OCI-LY1 (cell line): ENCODE measurements at regions not wholly inside any gene's neighbourhood (a gene's known extent, or its start where the extent isn't known, plus 50 kb on each side); places are given as distances from the start of the nearest gene placed in this dataset.

ENCODE experiments used
- H2AFZ ChIP-seq: fragments of 200-600 bp; sonication (generic), shearing (Covaris generic); 2 replicates; pipeline ENCODE4 v1.6.0; 2014; ENCODE audit warnings: antibody characterized with exemption, mild to moderate bottlenecking, low read length
- H3F3A ChIP-seq: fragments of 200-600 bp; sonication (generic), shearing (Covaris generic); 2 replicates; pipeline ENCODE4 v1.6.0; 2014; ENCODE audit warnings: mild to moderate bottlenecking, antibody characterized with exemption, low read length, moderate library complexity; ENCODE audit not compliant: insufficient read depth
- H3K27ac ChIP-seq: fragments of 200-600 bp; sonication (generic); 2 replicates; pipeline ENCODE4 v1.5.1; 2014; ENCODE audit warnings: low read length, mixed run types, mild to moderate bottlenecking, low read depth; ENCODE audit not compliant: poor library complexity, severe bottlenecking
- H3K27me3 ChIP-seq: fragments of 200-600 bp; sonication (generic); 2 replicates; pipeline ENCODE4 v1.6.0; 2014; ENCODE audit warnings: antibody characterized with exemption, mild to moderate bottlenecking, low read length, moderate library complexity; ENCODE audit not compliant: insufficient read depth
- H3K36me3 ChIP-seq: fragments of 200-600 bp; sonication (generic); 2 replicates; pipeline ENCODE4 v1.6.1; 2014; ENCODE audit warnings: mild to moderate bottlenecking, antibody characterized with exemption, low read length, moderate library complexity, mixed read lengths; ENCODE audit not compliant: insufficient read depth
- H3K4me1 ChIP-seq: fragments of 200-600 bp; sonication (generic); 2 replicates; pipeline ENCODE4 v1.5.1; 2014; ENCODE audit warnings: mild to moderate bottlenecking, low read length, moderate library complexity; ENCODE audit not compliant: insufficient read depth, severe bottlenecking
- H3K4me2 ChIP-seq: fragments of 200-600 bp; sonication (generic), shearing (Covaris generic); 2 replicates; pipeline ENCODE4 v1.6.1; 2014; ENCODE audit warnings: low read length
- H3K4me3 ChIP-seq: fragments of 200-600 bp; sonication (generic); 2 replicates; pipeline ENCODE4 v1.5.1; 2014; ENCODE audit warnings: low read length, low read depth, mild to moderate bottlenecking, mixed read lengths; ENCODE audit not compliant: poor library complexity, severe bottlenecking
- H3K79me2 ChIP-seq: fragments of 200-600 bp; shearing (Covaris generic); 2 replicates; pipeline ENCODE4 v1.6.1; 2016; ENCODE audit warnings: mixed run types, low read length, mixed read lengths; ENCODE audit not compliant: insufficient read depth
- H3K9ac ChIP-seq: fragments of 200-600 bp; sonication (generic), shearing (Covaris generic); 2 replicates; pipeline ENCODE4 v1.6.1; 2014; ENCODE audit warnings: mild to moderate bottlenecking, low read length, mixed read lengths
- H3K9me2 ChIP-seq: fragments of 200-600 bp; sonication (generic), shearing (Covaris generic); 2 replicates; pipeline ENCODE4 v1.6.1; 2014; ENCODE audit warnings: low read depth, mild to moderate bottlenecking, low read length, mixed read lengths
- H3K9me3 ChIP-seq: fragments of 200-600 bp; shearing (Covaris generic); 2 replicates; pipeline ENCODE4 v1.6.1; 2014; ENCODE audit warnings: low read length, mixed read lengths
- H4K20me1 ChIP-seq: fragments of 200-600 bp; sonication (generic), shearing (Covaris generic); 2 replicates; pipeline ENCODE4 v1.6.0; 2016; ENCODE audit warnings: mild to moderate bottlenecking, low read length; ENCODE audit not compliant: insufficient read depth
- EZH2 ChIP-seq: fragments of 200-600 bp; sonication (generic), shearing (Covaris generic); IDR thresholded peaks from 2 replicates; pipeline ENCODE4 v1.8.0; 2017; ENCODE audit warnings: borderline replicate concordance, mixed run types, mild to moderate bottlenecking, antibody characterized with exemption, low read length, moderate library complexity, mixed read lengths
- TF ChIP-seq, protein P1 (sequence below): fragments of 200-600 bp; sonication (generic), shearing (Covaris generic); IDR thresholded peaks from 2 replicates; pipeline ENCODE4 v1.5.1; 2017; ENCODE audit warnings: mild to moderate bottlenecking, antibody characterized with exemption, low read length, moderate library complexity, mixed read lengths

DNA sequence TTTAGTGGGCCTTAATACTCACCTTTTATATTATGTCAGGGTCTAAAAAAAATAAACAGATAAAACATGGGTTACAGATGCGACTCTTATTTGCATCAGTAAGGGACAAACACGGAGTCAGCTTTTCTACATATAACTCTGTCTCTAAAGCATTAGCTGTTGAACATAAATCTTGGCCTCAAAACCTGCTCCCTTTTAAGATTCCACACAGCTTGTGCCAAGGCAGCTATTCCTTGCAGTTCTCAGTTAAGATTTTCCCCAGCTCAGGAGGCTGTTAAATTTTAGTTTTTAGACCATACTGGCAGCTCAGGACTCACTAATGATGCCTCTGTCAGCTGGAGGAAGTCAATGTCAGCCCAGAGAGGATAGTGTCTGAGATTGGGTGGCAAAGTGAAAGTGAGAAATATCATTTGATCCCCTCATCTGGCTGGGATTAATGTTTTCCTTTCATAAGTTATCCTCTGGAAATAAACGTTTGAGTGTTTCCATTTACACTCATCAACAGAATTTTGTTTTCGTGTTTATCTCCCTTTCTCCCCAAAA is 287.5 kb downstream of the ELAVL2 start:
- no peaks in the 10 kb centered on the region for H4K20me1 ChIP-seq
- H3K9me3 ChIP-seq: no peaks in the 10 kb centered on the region
- no peak overlapping the region for H3K27ac ChIP-seq
- no peak overlapping the region for H3K4me3 ChIP-seq
- no peaks in the 10 kb centered on the region for H3K36me3 ChIP-seq
- H3K4me1 ChIP-seq: no peaks in the 10 kb centered on the region
- H3K79me2 ChIP-seq: no peaks in the 10 kb centered on the region
- no peak overlapping the region for H3K4me2 ChIP-seq
- H2AFZ ChIP-seq: no peak overlapping the region
- H3F3A ChIP-seq: no peaks in the 10 kb centered on the region
- H3K9ac ChIP-seq: no peak overlapping the region
- no peaks in the 10 kb centered on the region for H3K27me3 ChIP-seq
- TF ChIP-seq, protein P1, sequence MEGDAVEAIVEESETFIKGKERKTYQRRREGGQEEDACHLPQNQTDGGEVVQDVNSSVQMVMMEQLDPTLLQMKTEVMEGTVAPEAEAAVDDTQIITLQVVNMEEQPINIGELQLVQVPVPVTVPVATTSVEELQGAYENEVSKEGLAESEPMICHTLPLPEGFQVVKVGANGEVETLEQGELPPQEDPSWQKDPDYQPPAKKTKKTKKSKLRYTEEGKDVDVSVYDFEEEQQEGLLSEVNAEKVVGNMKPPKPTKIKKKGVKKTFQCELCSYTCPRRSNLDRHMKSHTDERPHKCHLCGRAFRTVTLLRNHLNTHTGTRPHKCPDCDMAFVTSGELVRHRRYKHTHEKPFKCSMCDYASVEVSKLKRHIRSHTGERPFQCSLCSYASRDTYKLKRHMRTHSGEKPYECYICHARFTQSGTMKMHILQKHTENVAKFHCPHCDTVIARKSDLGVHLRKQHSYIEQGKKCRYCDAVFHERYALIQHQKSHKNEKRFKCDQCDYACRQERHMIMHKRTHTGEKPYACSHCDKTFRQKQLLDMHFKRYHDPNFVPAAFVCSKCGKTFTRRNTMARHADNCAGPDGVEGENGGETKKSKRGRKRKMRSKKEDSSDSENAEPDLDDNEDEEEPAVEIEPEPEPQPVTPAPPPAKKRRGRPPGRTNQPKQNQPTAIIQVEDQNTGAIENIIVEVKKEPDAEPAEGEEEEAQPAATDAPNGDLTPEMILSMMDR: no peak
- TF ChIP-seq EZH2: no peak
- no peaks in the 10 kb centered on the region for H3K9me2 ChIP-seq

DNA sequence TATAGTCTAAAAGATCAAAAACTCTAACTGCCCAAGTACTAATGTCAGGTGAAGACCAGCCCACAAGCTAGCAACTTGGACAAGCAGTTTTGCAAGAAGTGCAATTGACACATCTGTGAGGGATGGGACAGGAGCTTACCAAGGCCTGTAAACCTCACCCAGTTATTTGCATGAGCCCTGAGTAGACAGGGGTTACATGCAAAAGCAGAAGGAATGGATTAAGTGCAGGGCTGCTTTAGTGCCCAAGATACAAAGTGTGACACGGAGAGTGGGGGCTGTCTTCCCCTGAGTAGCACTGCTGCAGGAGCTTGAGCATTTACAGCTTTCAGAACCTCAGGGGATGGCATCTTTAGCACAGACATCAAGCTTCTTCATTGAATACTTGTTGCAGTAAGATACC is 286.7 kb downstream of the ELAVL2 start:
- H3K4me2 ChIP-seq: no peak overlapping the region

GRCh38 chr9:23541976-23542375 is 284.1 kb downstream of the ELAVL2 start:
- H3K36me3 ChIP-seq: no peaks in the 10 kb centered on the region
- H3K4me2 ChIP-seq: no peak overlapping the region
- H3K4me3 ChIP-seq: no peak overlapping the region
- no peaks in the 10 kb centered on the region for H3K27me3 ChIP-seq
- H3F3A ChIP-seq: no peaks in the 10 kb centered on the region
- H3K9me2 ChIP-seq: no peaks in the 10 kb centered on the region
- H3K27ac ChIP-seq: no peak overlapping the region
- no peaks in the 10 kb centered on the region for H3K9me3 ChIP-seq
- H2AFZ ChIP-seq: no peak overlapping the region
- TF ChIP-seq, protein P1: no peak
- no peak for TF ChIP-seq EZH2
- H4K20me1 ChIP-seq: no peaks in the 10 kb centered on the region
- no peaks in the 10 kb centered on the region for H3K79me2 ChIP-seq
- H3K9ac ChIP-seq: no peak overlapping the region
- no peaks in the 10 kb centered on the region for H3K4me1 ChIP-seq

More for the DNA sequence above, 286.7 kb downstream of the ELAVL2 start:
- Histone ChIP-seq H4K20me1 (no peaks in the 10 kb centered on the region), H3K79me2 (no peaks in the 10 kb centered on the region), H3K9me3 (no peaks in the 10 kb centered on the region), H3K27ac (no peak overlapping the region), H3K9me2 (no peaks in the 10 kb centered on the region), H3K27me3 (no peaks in the 10 kb centered on the region), H3K4me1 (no peaks in the 10 kb centered on the region), H3F3A (no peaks in the 10 kb centered on the region), H3K36me3 (no peaks in the 10 kb centered on the region), H3K9ac (no peak overlapping the region), H2AFZ (no peak overlapping the region), H3K4me3 (no peak overlapping the region)
- TF ChIP-seq, protein P1: no peak
- TF ChIP-seq EZH2: no peak
